Kasumi-1 (cell line): ENCODE measurements at regions not wholly inside any gene's neighbourhood (a gene's known extent, or its start where the extent isn't known, plus 50 kb on each side); places are given as distances from the start of the nearest gene placed in this dataset.

Experiments
- DNase-seq, 2 experiments: peaks; one replicate each; lab custom pipeline; 2025; lab: John Stamatoyannopoulos, UW

DNA sequence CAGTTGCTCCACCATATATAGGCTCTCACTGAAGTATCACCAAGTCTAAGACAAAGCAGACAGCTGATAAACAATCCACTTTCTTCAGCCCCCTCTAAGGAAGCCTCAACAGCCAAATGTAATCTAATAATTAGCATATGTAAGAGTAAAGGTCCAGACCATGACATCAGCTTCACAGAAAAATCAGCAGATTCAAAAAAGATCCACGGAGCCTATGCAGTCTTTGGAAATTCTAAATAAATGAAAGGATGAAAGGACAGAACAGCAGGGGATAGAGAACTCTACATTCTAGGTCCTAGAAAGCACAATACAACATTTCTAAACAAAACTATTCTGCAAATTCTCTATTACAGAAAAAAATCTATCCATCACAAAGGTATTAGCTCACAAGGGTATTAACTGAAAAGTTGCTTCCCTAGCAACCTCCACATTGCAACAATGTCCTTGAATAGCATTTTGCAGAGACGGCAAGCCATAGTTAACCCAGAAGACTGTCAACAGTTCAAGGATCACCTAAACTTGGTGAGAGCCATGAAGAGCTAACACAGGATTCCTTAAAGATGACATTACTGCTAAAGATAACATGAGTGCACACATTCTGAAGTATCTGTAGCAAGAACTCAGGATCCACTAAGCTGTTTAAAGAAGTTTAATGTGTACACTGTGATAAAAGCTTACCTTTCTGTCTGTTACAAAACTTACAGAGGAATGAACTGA, 74.3 kb downstream of the SIPA1L2 start:
- no peak for DNase-seq

DNA sequence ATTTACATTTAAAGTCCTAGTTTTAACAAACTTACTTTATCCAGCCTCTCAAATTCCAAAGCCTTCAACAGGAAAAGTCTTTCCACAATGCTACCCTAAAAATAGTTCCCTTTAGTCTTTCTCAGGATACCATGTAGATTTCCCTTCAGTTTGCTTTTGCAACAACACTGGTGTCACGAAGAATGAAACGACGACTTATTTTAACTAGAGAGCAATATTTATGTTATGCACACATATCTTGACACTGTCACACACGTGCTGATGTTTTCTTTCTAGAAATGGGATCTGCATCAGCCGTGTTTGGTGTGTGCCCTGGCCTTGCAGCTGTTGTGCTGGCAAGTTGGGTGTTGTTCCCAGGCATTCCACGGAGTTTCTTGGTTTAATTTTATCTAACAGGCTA, 75.5 kb downstream of the SIPA1L2 start:
- DNase-seq: no peak

DNA sequence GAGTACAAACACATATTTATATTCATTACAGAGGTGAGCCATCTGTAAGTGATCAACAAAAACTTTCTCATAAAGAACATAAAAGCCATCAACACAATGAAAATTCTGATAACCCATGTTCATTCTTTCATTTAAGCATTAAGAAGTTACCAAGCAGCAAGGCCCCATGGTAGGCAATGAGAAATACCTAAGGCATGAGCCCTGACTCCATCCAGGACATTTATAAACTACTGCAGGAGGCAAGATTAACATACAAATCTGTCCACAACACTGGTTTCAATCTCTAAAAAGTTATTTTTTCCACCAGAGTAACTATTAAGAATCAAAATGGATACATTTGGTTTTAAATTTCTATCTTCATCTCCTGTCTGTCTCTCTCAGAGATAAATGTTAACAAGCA, 76.1 kb downstream of the SIPA1L2 start:
- DNase-seq: no peak

DNA sequence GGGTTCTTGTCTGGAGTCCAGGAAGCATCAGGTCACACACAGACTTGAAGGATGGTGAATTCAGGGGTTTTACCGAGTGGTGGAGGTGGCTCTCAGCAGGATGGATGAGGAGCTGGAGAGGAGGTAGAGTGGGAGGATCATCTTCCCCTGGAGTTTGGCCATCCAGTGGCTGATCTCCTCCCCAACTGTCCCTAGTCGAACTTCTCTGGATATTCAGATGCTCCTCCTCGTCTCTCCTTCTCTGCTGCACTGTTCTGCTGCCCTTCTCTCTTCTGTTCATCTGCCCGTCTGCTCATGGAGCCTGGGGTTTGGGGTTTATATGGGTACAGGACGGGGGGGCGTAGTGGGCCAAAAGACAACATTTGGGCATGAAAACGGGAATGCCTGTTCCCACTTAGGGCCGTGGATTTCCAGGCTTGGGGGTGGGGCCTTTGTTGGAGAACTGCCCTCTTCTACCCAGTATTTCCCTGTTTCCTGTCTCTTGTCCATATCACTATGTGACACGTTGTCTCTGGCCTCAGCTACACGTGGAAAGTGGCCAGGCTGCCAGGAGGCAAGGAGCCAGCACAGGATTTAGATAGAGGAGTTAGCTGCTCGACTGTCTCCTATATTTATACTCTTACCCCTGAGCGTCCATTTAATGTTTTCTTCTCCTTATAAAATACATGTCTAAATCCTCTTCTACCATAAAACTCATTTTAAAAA, 76.7 kb downstream of the SIPA1L2 start:
- no peak for DNase-seq

DNA sequence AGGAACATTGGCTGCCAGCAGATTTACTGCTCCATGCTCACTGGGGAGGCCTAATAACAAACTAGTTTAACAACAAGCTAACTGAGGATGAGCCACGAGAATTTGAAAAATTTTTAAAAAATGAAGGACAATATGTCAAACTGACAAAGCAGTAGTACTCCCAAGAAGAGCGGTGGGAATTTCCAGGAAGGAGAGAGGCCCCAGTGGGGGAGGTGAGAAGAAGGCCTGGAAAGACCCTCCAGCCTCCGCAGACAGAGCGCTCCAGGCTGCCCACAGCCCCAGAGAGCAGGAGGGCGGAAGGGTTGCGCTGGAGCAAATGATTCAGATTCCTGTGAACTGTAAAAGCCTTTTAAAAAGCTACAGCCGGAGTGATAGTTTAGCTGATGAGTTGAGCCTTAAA, 78.5 kb downstream of the SIPA1L2 start:
- DNase-seq: no peak

DNA sequence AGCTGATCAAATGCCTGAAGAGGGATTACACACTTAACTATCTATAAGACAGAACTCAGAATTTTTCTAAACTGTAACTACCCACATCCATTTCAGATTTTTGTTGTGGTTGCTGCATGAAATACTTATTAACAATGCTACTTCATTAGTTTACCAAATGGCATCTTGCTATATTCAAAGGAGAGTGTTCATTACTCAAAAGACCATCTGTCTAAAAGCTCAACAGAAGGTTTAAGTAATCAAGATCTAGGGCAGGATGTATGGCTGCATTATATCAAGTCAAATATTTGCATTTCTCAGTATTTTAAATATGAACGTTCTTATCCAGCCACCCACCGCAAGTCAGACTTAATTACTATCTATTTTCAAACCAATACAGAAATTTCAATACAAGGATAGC, 79.9 kb downstream of the SIPA1L2 start:
- no peak for DNase-seq

DNA sequence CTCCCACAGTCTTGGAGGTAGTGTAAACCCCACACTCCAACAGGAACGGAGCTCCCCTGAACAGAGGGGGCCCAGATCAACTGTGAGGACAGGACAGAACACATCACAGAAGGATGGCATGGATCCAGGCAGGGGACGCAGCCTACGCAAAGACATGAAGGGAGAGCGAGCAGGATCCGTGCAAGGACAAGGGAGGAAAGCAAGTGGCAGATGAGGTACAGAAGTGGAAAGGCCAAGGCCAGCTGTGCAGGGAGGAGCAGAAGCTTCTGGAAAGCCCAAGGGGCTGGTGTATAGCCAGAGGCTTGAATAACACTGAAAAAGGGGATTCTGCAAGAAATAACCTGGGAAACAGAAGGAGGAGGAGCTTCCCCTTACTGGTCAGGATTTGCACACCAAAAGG, 81.2 kb downstream of the SIPA1L2 start:
- no peak for DNase-seq

DNA sequence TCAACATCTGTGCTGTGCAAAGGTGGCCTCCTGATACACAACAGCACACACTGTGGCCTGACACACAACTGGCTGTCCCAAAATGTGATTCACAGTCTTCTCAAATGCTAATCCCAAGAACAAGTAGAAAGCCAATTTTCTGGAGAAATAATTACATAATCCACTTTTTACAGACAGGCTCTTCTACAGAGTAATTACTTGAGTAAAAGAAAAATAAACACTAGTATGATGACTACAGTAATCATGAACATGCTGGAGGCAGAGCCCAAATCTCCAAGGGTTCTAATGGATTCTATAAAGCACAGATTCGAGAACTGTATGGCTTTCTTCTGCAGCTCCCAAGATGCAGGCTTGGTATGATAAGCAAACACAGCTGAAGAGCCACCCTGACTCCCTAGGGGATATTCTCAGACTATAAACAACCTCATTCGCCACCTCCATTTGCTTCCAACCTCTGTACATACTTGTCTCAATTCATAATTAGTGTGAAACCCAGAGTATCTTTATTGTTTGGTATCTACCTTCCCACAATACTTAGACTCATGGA, 81.9 kb downstream of the SIPA1L2 start:
- DNase-seq: no peak

DNA sequence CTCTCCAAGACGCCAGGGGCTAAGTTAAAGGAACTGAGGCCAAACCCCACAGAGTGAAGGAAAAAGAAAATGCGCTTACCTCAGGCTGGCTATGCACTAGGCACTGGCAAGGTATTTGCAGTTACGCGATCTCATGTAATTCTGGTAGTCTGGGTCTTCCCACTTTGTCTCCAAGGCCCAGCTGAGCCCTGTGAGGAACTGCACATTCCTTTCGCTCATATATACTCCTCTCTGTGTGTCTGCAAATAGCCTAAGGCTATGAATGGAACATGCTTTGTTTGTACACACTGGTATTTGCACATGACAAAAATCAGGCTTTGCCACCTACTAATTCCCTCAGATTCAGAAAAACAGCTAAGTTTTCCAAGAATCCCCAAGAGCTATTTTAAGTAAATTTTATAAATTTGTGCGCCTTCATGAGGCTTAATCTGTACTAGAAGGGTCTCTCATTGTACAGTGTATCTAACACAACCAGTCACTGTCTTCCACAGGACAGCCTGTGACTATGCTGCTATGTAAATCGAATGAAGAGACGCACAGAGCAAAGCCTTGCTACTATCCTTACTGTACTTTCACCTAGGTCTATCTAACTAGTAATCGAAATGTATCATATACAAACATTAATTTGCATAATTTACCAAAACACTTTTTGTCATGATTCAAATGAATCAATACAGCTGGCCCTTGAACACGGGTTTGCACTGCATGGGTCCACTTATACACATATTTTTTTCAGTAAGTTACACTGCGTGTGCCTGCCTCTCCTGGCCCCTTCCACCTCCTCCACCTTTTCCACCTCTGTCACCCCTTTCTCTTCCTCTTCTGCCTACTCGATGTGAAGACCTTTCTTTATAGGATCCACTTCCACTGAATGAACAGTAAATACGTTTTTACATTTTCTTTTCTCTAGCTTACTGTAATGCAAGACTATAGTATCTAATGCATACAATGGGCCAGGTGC, 87.0 kb downstream of the SIPA1L2 start:
- DNase-seq: no peak

DNA sequence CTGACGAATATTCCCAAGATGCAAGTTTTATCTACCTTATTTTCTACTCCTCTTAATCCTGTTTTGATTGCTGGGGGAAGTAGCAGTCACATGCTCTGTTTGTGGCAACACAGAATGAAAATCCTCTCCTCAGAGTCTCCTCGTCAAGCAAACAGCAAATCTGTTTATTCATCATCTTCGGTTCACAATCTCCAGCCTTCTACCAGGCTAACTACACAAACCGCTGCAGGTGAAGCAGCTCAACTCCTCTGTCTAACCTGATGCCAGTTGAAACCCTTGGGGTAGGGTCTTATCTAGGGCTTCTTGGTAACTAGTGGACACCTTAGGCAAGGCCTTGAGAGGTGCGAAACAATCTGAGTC, 91.0 kb downstream of the SIPA1L2 start:
- no peak for DNase-seq

DNA sequence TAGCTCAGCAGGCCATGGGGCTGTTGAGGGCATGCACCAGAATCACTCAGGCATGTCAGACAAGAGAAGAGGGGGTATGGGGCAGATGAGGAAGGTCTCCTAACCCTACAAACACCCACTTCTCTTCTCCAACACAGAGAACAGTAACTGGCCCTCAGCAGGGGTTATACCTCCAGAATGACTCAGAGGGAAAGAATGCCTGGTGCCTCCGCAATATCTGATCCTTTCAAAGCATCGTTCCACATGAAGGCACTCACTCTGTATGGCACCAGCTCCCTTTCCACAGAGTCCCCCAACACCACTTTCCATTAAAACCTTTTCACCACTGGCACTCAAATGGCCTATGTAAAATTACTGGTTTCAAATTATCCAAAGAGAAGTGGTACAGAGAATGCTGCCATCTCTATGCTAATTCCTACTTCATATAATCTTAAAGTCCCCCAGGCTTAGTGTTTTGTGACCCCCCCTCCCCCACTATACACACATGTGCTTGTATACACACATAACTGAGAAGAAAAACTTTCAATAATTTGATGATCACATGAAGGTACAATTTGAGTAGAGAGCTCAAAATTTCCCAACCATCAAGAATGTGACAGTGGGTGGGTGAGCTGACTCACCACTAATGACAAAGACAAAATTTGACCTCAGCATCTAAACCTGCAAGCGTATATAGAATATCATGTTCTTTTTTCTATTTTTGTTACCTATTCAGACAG, 91.5 kb downstream of the SIPA1L2 start:
- DNase-seq: no peak

DNA sequence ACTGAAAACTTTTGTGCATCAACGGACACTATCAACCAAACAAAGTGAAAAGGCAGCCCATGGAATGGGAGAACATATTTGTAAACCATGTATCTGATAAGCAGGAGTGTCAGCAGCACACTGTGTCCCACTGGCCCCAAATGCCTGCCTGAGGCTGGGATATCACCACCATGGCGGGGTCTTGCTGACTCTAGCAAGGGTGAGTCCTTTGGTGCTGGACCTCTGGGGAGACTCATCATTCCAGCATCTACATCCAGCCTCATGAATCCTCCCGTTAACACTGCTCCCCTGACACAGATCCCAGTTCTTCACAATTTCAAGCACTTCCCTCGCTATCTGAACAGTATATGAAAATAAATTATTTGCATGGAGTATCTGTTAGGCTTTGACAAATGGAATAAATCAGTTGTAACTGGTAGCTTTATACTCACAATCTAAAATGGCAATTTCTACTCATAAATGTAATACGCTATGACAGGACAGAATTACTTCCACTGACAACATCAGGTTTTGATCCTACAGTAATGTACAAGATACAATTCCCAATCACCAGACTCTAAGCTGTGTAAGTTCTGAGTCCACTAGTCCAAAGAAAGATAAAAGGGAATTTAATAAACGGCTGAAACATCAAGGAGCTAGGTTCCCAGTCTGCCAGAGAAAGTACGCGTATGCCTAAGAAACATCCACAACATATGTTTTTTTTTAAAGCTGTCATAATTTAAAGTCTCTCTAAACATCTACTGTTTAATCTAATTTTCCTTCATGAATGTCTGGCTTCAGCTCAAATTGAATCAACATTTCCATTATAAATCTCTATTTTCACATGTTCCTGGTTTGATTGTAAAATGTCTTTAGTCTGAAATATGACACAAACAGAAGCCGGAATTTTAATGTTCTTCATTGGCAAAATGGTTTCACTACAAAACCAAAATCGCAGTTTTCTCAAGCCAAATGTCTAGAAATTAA, 95.1 kb downstream of the SIPA1L2 start:
- DNase-seq: no peak

DNA sequence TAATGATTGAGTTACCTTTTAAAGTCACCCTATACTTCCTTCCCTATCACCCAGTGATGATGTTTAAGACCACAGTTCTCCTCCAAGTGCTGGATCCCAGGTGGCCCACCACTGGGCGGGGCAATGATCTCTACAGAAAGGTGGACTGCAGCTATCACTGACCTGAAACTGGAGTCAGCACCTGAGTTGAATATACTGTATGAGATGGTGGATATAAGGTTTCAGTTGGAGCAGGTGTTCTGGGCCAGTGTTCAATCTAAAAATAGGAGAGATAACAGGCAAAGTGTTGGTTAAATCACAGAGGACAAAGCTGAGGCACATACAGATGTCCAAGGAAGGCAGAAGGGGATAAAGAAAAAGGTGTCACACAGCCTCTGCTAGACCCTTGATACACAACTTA, 96.6 kb downstream of the SIPA1L2 start:
- no peak for DNase-seq

DNA sequence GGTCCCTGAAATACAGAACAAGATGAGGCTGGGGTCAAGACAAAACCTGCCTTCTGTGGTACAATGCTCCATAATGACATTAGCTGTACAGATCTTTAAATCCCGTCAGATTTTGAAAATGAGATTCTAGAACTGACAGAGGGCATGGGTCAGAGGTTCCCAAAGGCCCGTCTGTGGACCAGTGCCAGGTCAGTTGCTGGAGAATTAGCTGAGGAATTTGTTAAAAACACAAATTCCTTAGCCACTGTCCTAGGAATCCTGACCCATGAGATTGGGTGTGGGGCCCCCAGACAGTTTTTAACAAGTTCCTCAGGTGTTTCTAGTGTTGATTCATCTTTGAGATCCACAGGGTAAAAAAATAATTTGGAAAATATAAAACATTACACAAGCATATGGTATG, 97.0 kb downstream of the SIPA1L2 start:
- no peak for DNase-seq

DNA sequence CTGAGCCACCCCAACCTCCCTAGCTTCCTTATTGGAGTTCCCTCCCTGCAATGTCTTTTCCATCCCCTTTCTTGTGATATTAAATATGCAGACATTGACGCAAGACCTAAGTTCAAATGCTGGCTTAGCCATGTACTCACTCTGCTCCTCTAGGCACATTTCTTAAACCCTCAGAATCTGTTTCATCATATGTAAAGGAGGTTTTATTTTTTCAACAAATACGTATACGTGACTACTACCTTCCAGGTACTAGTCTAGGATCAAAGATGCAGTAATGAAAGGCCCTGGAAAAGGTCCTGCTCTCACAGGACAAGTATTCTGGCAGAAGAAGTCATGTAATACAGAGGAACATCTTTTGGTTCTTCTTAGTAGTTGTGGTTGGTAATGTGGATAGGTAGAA, 98.6 kb downstream of the SIPA1L2 start:
- DNase-seq: no peak

DNA sequence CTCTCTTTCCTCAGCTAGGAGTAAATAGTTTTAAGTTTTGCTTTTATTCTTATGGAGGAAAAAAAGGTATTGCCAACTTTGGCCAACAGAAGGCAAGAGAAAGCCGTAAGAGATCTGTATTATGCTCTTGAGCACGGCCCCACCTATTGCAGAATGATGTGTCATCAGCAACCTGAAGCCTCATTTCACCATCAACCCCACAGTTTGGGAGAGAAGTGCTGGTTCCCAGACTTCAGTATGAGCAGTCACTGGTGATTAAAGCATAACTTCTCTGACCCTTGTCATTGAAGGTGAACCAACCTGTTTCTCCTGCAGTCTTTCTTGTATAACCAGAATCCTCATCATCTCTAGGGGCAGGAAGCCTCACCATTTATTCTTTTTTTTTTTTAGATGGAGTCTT, 100.2 kb downstream of the SIPA1L2 start:
- no peak for DNase-seq

DNA sequence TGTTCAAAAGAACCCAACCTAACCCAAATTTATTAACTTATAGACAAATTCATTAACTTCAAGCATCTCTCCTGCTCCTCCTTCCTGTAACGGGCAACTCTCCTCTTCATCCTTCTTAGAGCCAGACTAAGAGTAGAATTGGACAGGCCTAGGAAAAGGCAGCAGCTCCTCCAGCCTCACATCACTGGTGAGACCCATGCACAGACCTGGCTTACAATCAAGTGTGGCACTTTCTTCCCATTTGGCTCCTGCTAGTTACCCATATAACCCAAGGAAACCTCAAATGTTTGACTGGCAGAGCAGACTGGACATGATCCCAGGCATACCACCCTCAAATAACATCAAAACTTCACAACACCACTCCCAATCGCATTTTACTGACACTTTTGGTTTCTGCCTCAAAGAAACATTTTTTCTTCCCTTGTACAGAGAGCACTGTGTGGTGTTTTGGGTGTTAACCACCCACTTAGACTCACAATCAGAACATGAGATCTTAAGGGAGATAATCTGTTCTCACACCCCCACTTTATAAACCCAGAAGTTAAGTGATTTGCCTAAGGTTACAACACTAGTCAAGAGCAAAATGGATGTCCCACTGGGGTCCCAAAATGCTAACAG, 101.4 kb downstream of the SIPA1L2 start:
- DNase-seq: no peak

DNA sequence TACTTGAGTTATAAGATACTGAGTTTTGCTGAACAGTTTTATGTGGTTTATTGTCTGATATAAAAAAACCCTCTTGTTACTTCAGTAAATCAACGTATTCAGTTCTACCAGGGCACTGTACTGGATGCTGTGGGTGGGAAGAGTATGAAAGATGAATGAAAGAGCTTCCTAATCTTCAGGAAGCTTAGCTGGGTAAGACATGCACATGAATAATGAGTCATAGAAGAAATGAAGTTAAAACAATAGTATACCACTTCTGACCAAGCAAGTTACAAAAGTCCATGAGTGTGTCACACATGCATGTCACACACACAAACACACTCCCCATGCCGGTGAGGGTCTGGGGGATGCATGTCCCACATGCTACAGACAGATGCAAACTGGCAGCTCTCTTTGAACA, 105.9 kb downstream of the SIPA1L2 start:
- DNase-seq: no peak

DNA sequence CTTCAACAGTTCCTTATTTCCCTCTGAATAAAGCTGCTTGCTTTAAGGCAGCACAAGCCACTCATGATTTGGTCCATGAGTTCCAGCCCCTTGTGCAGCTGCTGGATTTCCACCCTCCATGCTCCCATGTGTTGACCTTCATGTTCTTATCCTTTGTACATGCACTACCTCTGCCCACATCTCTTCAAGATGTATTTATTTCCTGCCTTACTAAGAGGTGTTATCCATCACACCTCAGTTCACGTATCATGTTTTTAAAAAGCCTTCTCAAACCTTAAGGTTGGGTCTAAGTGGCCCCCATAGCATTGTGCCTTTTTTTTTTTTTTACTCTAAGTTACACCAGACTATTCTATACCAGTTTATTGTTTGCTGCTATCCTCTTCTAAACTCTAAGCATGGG, 107.7 kb downstream of the SIPA1L2 start:
- DNase-seq: no peak

DNA sequence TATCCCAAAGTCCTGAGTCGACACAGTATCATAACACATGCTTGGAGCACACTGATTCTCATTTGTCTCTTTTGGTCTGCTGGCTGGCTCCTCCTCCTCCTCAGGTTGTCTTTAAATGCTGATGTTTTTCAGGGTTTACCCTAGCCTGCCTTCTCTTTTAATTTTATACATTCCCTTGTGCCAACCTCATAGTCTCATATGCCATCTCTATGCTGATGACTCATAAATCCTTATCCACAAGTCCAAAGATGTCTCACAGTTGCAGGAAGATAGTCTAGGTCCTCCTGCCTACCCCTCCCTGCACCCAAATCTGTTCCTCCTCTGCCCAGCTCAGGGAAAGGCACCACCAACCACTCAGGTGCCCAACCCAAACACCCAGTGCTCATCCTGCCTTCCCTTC, 108.3 kb downstream of the SIPA1L2 start:
- no peak for DNase-seq
